CD4-positive, alpha-beta T cell treated with Interleukin-12 subunit alpha and Interleukin-12 subunit beta, for 1 hour (primary cell): ENCODE measurements at regions not wholly inside any gene's neighbourhood (a gene's known extent, or its start where the extent isn't known, plus 50 kb on each side); places are given as distances from the start of the nearest gene placed in this dataset.
"Not testable (repeated sequence)": the region's sequence is repeated elsewhere in the genome, so short reads cannot be mapped to it uniquely, and the experiment has no call there.

Source experiments
- DNase-seq: peaks from one replicate; pipeline ENCODE4 v3.0.0-alpha.2; 2020

GRCh38 chr2:67571785-67572718 is 174.9 kb downstream of the ETAA1 start:
- no peak for DNase-seq

DNA sequence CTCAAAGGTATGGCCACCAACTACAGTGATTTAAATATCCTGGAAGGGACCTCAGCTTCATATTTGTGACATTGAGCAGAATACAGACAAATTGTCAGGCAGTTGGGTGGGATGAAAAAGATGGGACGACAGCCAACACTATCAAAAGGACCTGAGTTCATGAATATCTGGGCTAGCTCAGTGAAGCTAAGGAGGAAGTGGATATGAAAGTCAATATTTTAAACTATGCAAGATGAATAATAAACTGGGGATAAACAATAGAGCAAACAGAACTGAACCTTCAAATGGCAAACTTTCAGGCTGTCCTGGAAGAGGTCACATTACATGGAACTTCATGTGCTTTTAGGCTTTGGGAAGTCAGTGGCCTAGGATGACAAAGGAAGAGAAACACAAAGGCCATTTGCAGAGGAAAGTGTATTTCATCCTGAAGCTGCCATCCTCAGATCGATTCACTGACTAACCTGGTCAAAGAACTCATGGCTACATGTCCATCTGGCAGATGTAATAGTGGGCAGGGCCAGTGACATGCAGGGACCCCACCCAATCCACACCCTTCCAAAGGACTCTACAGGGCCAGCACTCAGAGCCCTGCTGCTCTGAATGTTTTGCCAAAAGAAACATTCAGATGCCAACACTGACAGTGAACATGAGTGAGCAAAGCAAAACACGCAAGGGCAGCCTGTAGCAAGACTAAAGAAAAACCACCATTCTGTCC is 175.7 kb downstream of the ETAA1 start:
- no peak for DNase-seq

DNA sequence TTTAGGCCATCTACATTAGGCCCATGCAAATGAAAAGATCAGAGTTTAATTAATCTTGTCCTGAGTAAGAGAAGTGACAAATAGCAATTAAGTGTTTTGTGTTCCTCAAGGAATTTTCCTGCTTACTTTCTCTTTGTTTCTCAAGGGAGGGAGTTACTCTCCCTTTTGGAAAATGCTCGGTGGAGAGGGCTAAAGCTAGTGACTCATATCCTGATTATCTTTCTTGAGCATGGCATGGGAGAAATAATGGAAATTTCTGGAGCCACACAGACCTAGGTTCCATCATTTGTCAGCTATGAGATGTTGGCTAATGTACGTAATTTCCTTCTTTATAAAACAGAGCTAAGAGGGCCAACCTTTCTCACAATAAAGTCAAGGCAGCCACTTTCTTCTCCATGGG is 177.1 kb downstream of the ETAA1 start:
- no peak for DNase-seq

DNA sequence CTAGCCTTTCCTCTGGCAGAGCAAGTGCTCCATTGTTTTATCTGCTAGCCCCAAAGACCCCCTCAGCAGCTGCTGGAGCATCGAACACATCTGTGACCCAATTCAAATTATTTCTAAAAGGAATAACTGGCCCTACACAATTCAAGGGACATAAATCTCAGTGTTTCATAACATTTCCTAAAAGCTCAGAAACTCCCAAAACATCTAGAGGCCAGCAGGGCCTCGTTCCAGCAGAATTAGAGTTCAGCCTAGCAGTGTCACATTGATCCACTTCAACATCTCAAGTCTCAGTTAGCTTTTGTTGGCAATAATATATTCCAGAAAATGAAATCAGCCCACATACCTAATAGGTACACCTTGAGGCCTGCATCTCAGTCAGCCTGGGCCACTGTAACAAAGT is 179.1 kb downstream of the ETAA1 start:
- DNase-seq = no peak

DNA sequence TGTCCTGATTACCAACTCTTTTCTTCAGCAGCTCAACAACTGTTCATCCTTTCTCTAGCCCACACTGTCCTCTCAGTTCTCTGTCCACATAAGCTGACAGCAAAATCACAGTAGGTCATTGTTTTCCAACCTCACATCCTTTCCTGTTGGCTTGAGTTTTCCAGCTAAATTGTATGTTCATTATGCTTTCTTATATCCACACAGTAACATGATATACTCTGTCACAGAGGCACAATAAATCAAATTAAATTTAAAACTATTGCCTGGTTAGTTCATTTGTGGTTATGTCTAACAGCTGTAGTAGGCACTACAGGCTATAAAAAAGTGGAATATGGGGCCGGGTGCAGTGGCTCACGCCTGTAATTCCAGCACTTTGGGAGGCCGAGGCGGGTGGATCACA is 179.9 kb downstream of the ETAA1 start:
- no peak for DNase-seq

DNA sequence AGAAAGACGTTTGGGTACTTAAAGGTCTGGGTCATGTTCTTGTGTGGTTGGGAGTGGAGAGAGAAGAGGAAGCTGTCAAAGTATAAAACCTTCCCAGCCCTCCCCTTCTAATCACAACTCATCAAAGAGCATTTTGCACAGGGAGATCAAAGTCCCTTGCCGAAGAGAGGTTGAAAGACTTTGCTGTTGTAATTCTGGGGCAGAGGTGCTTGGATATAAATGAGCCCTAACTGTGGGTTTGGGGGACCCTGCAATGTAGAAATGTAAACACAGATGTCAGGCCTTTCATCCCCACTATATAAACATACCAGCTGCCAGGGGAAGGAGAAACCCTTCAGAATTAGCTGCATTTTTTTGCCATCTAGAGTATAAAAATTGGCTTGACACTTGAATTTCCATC is 182.1 kb downstream of the ETAA1 start:
- no peak for DNase-seq

GRCh38 chr2:67579806-67580205 is 182.7 kb downstream of the ETAA1 start:
- no peak for DNase-seq

- no peak for DNase-seq
Observed at GRCh38 chr2:67581751-67582150, 184.6 kb downstream of the ETAA1 start.

GRCh38 chr2:67583185-67583584 is 186.1 kb downstream of the ETAA1 start:
- DNase-seq = no peak

- DNase-seq = no peak
Observed at GRCh38 chr2:67585400-67585799, 188.3 kb downstream of the ETAA1 start.

DNA sequence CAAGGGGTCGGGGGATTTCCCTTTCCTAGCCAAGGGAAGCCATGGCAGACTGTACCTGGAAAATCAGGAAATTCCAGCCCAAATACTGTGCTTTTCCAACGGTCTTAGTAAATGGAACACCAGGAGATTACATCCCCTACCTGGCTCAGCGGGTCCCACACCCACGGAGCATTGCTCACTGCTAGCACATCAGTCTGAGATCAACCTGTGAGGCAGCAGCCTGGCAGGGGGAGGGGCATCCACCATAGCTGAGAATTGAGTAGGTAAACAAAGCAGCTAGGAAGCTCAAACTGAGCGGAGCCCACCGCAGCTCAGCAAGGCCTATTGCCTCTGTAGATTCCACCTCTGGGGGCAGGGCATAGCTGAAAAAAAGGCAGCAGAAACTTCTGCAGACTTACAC is 192.0 kb downstream of the ETAA1 start:
- not testable (repeated sequence) for DNase-seq

- DNase-seq = not testable (repeated sequence)
Observed at GRCh38 chr2:67594522-67594921, 197.4 kb downstream of the ETAA1 start.

- no peak for DNase-seq
Observed at GRCh38 chr2:67596871-67597270, 199.7 kb downstream of the ETAA1 start.

GRCh38 chr2:67599561-67599960 is 202.4 kb downstream of the ETAA1 start:
- no peak for DNase-seq

DNA sequence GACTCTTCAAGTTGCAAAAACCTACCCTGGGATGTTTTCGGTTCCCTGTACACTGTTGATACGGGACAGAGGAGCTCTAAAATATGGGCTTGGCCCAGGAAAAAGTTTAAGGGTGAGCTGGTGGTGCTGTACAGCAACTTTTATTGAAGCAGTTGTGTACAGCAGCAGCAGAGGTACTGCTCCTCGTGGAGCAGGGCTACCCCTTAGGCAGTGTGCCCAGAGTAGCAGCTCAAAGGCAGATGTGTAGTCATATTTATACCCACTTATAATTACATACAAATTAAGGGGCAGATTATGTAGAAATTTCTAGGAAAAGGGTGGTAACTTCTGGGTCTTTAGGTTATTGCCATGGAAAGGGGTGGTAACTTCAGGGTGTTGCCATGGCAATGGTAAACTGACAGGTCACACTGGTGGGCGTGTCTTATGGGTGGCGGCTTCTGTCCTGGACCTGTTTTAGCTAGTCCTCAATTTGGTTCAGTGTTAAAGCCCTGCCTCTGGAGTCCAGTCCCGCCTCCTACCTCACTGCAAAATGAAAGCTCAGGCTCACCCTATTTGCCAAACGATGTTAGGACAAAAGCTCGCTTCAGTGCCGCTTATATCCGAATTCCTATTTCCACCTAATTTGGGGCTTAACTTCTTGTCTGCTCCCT is 203.2 kb downstream of the ETAA1 start:
- no peak for DNase-seq

GRCh38 chr2:67600946-67601345 is 203.8 kb downstream of the ETAA1 start:
- no peak for DNase-seq

DNA sequence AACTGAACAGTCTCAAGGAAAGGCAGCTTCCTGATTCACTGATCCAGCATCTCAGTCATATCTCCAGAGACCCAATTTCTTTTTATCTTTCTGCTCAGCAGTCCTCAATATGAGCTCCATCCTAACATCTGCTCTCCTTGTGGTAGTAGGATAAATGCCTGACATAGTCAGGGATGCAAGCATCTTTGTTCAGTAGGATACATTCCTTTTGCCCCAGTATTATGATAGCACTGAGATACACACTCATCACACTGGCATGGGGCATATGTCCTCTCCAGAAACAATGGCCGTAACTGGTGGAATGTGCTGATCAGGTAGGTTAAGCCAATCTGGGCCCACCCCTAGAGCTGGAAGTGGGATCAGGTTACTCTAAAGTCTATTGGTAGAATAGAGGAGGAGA is 207.2 kb downstream of the ETAA1 start:
- no peak for DNase-seq

DNA sequence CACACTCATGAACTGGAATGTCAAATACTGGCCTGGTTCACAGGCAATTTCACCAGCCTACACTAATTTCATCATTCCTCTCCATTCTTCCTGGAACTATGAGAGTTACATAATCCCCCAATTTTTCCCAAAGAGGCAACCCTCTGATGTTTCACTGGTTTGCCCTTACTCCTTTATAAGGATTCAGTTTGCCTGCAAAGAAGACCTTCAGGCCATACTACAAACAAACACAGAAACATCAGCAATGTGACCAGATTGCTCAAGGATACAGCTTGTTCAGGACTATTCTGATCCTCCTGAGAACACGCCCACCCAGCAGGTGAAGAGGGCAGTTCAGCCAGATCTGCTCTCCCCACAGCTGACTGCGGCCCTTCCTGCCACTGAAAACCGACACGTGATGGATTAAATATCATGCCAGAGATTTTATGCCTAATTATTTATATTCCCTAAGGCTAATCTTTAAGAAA is 215.5 kb downstream of the ETAA1 start:
- DNase-seq = no peak

- DNase-seq = no peak
Observed at GRCh38 chr2:67613227-67613626, 216.1 kb downstream of the ETAA1 start.

DNA sequence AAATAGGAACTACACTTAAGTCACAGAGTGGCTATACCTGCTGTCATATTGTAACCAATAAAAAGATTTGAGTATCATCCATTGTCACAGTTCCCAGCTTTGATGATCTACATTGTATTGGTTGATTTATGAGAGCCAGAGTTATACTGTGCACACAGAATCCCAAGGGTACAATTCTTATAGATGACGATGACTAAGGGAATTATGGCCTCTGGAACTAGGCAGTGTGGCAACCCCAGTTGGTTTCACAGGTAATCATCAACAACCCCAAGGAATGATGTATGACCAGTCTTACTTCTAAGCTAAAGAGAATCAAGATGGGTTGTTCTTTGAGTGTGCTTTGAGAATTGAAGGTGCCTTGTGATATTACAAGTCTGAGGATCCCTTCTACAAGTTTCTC is 217.3 kb downstream of the ETAA1 start:
- no peak for DNase-seq

GRCh38 chr2:67616749-67617148 is 219.6 kb downstream of the ETAA1 start:
- no peak for DNase-seq

DNA sequence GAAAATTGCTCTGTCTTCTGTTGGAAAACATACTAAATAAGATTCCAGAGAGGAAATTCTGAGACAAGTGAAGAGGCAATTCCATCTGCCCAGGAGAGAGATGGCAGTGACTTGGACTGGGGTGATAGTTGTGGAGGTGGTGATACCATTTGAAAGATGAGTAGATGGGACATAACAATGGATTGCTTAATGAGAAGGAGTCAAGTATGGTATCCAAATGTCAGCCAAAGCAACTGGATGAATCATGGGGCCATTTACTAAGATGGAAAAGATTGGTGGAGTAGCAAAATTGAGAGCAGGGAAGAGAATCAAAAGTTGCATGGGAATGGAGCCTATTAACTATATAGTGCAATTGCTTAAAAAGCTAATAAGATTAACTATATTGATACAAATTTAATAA is 222.1 kb downstream of the ETAA1 start:
- DNase-seq = no peak

DNA sequence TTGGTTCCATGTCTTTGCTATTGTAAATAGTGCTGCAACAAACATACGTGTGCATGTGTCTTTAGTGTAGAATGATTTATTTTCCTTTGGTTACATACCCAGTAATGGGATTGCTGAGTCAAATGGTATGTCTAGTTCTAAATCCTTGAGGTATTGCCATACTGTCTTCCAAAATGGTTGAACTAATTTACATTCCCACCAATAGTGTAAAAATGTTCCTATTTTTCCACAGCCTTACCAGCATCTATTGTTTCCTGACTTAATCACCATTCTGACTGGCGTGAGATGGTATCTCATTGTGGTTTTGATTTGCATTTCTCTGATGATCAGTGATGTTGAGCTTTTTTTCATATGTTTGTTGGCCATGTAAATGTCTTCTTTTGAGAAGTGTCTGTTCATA is 226.6 kb downstream of the ETAA1 start:
- not testable (repeated sequence) for DNase-seq

DNA sequence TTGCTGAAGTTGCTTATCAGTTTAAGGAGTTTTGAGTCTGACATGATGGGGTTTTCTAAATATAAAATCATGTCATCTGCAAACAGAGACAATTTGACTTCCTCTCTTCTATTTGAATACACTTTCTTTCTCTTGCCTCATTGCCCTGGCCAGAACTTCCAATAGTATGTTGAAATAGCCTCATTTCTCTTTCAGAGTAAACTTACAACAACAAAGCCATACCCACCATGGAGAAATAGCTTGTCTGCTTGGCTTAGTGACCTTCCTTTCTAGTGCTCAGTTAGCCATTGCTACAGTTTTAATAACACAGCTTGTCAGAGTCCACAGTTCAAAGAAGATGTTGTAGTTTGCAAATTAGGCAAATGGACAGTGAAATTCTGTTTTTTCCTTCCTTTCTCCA is 228.0 kb downstream of the ETAA1 start:
- no peak for DNase-seq
